ENCODE measurements at regions not wholly inside any gene's neighbourhood (a gene's known extent, or its start where the extent isn't known, plus 50 kb on each side); places are given as distances from the start of the nearest gene placed in this dataset.

- DNase-seq (ENCODE audit: low spot score) = no peak
- TF ChIP-seq CTCF (IDR thresholded peaks at IDR 0.05; ENCODE audit: extremely low read depth, missing control alignments) = no peak
Measured at GRCh38 chr18:64919971-64920570, 771.2 kb upstream of the LINC00305 start.

GRCh38 chr18:64918851-64919250 is 770.0 kb upstream of the LINC00305 start:
- no peak for DNase-seq (ENCODE audit: low spot score)
- no peak for TF ChIP-seq CTCF (IDR thresholded peaks at IDR 0.05; ENCODE audit: extremely low read depth, missing control alignments)

- TF ChIP-seq CTCF (IDR thresholded peaks at IDR 0.05; ENCODE audit: extremely low read depth, missing control alignments) = no peak
- no peak for DNase-seq (ENCODE audit: low spot score)
Measured at GRCh38 chr18:64893349-64893748, 744.5 kb upstream of the LINC00305 start.

GRCh38 chr18:64888956-64889355 is 740.1 kb upstream of the LINC00305 start:
- no peak for TF ChIP-seq CTCF (IDR thresholded peaks at IDR 0.05; ENCODE audit: extremely low read depth, missing control alignments)

GRCh38 chr18:64886995-64887394 is 738.1 kb upstream of the LINC00305 start:
- no peak for TF ChIP-seq CTCF (IDR thresholded peaks at IDR 0.05; ENCODE audit: extremely low read depth, missing control alignments)
- no peak for DNase-seq (ENCODE audit: low spot score)

More at GRCh38 chr18:64888956-64889355, 740.1 kb upstream of the LINC00305 start:
- DNase-seq (ENCODE audit: low spot score) = no peak

GRCh38 chr18:64882896-64883295 is 734.0 kb upstream of the LINC00305 start:
- no peak for TF ChIP-seq CTCF (IDR thresholded peaks at IDR 0.05; ENCODE audit: extremely low read depth, missing control alignments)
- DNase-seq (ENCODE audit: low spot score) = no peak

- TF ChIP-seq CTCF (IDR thresholded peaks at IDR 0.05; ENCODE audit: extremely low read depth, missing control alignments) = no peak
- no peak for DNase-seq (ENCODE audit: low spot score)
Measured at GRCh38 chr18:64876833-64877232, 727.9 kb upstream of the LINC00305 start.

Measured in GM20000 (cell line).